ENCODE measurements at regions not wholly inside any gene's neighbourhood (a gene's known extent, or its start where the extent isn't known, plus 50 kb on each side); places are given as distances from the start of the nearest gene placed in this dataset.

- TF ChIP-seq CTCF (IDR thresholded peaks at IDR 0.05): no peak
- no peak for TF ChIP-seq POLR2A (IDR thresholded peaks at IDR 0.05)
These were observed 425.9 kb downstream of the EPHA3 start for GRCh38 chr3:89533275-89533674.
